PFSK-1 (cell line): ENCODE measurements at regions not wholly inside any gene's neighbourhood (a gene's known extent, or its start where the extent isn't known, plus 50 kb on each side); places are given as distances from the start of the nearest gene placed in this dataset.

Source experiments
- POLR2AphosphoS5 ChIP-seq: IDR thresholded peaks from 2 replicates; pipeline ENCODE4 v1.6.1; 2012; ENCODE audit warnings: low read depth, mild to moderate bottlenecking, control low read depth, low read length, moderate library complexity
- TAF1 ChIP-seq: IDR thresholded peaks from 2 replicates; pipeline ENCODE4 v1.6.1; 2012; ENCODE audit warnings: low read length, control low read depth, borderline replicate concordance; ENCODE audit not compliant: insufficient read depth

DNA sequence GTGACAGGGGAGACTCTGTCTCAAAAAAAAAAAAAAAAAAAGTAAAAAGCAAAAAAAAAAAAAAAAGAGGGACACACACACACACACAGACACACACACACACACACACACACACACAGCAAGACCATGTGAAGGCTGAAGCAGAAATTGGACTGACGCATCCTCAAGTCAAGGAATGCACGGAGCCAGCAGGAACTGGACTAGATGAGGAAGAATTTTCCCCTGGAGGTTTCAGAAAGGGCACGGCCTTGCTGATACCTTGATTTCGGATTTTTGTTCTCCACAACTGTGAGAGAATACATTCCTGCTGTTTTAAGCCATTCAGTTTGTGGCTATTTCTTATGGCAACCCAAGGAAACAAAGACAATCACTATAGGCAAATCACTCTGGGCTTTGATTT is 176.9 kb upstream of the SALL4 start:
- TF ChIP-seq POLR2AphosphoS5: no peak
- TF ChIP-seq TAF1: no peak
